Left ventricle myocardium superior (tissue), 1 donor: ENCODE measurements at regions not wholly inside any gene's neighbourhood (a gene's known extent, or its start where the extent isn't known, plus 50 kb on each side); places are given as distances from the start of the nearest gene placed in this dataset.
"Not testable (repeated sequence)": the region's sequence is repeated elsewhere in the genome, so short reads cannot be mapped to it uniquely, and the experiment has no call there.

Source experiments
- ATAC-seq: fragments of 200-7000 bp; cut with Tn5 transposase; one replicate; pipeline ENCODE4 v1.9.1; 2020; ENCODE audit warnings: mild to moderate bottlenecking, moderate library complexity
- DNase-seq: peaks from one replicate; pipeline ENCODE4 v3.0.0-alpha.2; 2020
- intact Hi-C: fragments of 100-400 bp; cut with micrococcal nuclease; formaldehyde crosslinking; loops from one replicate; pipeline ENCODE4 v1.11.0; 2022
- donor health status: DM: no; HTN: yes; CAD: no; lungs with severe emphysema.

DNA sequence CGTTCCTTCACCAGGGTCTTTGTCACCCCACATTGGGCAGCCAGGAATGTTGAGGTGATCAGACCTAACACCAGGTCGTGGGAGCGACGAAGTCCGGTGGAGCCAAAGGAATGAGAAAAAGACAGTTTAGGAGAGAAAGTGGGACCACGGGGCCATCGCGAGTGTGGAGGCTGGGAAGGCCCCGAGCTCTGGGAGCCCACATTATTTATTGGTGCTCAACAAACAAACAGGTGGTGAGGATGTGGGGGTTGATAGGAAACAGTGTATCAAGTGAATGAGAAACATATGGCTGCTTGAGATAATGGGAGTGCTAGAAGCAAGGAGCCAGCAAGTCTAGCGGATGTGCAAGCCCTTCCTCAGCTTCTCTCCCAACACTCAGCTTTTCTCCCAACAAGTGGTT, 287.1 kb upstream of the SGK1 start:
- ATAC-seq (no peak), DNase-seq (no peak)
- intact Hi-C loops = no loop called here

DNA sequence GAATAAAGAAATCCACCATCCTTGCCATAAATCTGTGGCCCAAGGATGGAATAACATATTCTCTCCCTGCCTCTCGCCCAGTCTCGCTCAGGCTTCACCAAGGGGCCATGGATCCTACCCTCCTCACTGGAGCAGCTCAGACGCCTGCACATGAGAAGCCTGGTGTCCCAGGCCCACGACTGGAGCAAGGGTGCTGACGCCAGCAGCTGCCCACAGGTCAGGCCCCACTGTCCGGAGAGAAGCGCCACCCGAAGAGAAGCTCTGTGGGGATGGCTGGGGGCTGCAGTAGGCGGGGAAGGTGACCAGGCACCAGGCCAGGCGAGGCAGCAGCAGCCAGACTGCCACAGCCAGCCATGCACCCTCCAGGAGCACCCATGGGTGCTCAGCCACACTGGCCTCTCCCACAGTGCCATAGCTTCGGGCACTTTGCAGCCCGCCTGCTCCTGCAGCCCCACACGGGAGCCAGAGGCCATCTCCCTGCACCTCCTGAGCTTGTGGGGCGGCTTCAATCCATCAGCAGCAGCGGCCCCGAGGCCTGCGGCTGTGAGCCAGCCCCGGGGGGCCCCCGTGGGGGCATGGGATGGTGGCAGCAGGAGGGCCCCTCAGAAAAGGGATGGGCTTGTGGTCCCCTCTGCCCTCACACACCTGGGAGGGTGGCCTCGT, 286.2 kb upstream of the SGK1 start:
- DNase-seq = no peak
- ATAC-seq = no peak
- intact Hi-C loops = no loop called here

GRCh38 chr6:134603561-134603960, 285.6 kb upstream of the SGK1 start:
- ATAC-seq = no peak
- intact Hi-C loops = no loop called here
- no peak for DNase-seq

DNA sequence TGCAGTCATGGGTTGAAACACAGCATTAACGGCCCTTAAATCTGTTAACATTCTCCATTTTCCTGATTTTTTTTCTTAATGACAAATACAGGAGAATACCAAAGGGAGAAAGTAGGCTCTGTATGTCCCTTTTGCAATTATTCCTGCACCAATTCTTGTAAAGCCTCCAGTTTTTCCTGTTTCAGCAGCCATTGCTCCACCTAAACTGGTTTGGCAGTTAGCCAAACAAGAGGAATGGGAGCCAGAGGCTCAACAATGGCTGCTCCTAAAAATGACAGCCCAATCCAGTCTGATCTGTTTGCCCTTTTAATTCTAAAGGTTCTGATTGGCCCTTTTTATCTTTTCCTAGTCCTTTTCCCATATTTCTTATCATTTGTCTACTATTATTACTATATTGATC, 284.2 kb upstream of the SGK1 start:
- intact Hi-C loops = no loop called here
- ATAC-seq (no peak), DNase-seq (no peak)

- ATAC-seq (no peak), DNase-seq (no peak)
- intact Hi-C loops = no loop called here
Measured at GRCh38 chr6:134600671-134601070, 282.8 kb upstream of the SGK1 start.

DNA sequence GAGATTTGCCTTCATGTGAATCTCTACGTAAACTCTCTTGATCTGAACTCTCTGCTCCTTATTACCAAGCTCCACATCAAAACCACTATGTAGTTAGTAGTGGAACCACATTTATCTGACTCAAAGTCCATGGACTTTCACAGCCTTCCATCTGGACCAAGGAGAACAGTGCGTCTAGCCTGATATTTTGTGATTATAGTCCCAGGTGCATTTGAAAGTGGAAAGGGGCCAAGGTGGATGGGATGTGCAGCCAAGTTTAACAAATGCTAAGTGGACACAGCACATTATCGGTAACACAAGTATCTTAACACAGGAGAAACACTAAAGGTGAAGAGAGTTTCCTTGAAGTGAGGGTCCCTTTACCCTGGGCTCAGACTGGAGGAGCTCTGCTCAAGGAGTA, 281.2 kb upstream of the SGK1 start:
- intact Hi-C loops = no loop called here
- DNase-seq = no peak
- ATAC-seq = no peak

- ATAC-seq = peak; percentile 96
- intact Hi-C loops = no loop called here
- DNase-seq = peak; percentile 29
Measured at GRCh38 chr6:134596191-134596590, 278.3 kb upstream of the SGK1 start.

- no peak for ATAC-seq
Measured at GRCh38 chr6:134594881-134595280, 277.0 kb upstream of the SGK1 start.

DNA sequence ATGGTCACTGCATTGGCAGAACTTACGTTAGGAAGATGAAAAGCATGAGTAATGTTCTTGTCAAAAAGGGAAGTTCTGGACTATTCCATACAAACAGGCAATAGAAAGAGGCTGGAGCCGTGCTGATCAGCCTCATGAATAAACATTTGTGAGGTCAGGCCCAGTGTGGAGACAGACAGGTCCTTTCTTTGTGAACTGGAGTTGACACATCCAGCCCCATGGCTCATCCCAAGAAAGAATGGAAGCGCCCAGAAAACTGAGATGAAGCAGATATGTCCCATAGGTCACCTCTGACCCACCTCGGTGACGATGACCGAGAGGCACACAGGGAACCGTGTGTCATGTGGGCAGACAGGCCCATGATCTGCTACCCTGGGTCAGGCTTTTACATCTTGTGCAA, 276.0 kb upstream of the SGK1 start:
- intact Hi-C loops = no loop called here
- ATAC-seq = no peak

More at GRCh38 chr6:134594881-134595280, 277.0 kb upstream of the SGK1 start:
- intact Hi-C loops = no loop called here
- no peak for DNase-seq

DNA sequence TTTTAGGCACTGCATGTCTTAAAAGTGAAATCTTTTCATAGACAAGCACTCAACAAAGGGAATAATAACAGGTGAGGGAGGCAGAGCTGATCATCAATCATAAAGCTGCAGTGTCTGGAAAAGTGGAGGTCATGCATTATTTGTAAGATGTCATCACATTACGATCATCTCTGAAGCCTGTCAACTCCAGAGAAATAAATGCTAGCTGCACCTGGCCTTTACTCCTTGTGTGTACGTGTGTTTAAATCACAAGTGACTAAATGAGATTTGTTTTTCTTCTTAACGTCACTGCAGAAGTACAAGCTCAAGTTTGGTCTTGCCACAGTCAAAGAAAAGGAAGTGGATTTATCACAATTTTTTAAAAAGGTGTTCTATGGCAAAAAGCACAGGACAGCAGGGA, 275.5 kb upstream of the SGK1 start:
- ATAC-seq (no peak), DNase-seq (no peak)
- intact Hi-C loops = no loop called here

More for the DNA sequence above, 276.0 kb upstream of the SGK1 start:
- DNase-seq = no peak

GRCh38 chr6:134593024-134593423, 275.1 kb upstream of the SGK1 start:
- ATAC-seq = no peak
- intact Hi-C loops = no loop called here
- DNase-seq = no peak

GRCh38 chr6:134590449-134590848, 272.5 kb upstream of the SGK1 start:
- no peak for DNase-seq
- intact Hi-C loops = no loop called here
- no peak for ATAC-seq

GRCh38 chr6:134590004-134590403, 272.1 kb upstream of the SGK1 start:
- intact Hi-C loops = no loop called here
- ATAC-seq (no peak), DNase-seq (no peak)

GRCh38 chr6:134589512-134589911, 271.6 kb upstream of the SGK1 start:
- intact Hi-C loops = no loop called here
- DNase-seq (no peak), ATAC-seq (no peak)

GRCh38 chr6:134588267-134588666, 270.4 kb upstream of the SGK1 start:
- DNase-seq (no peak), ATAC-seq (no peak)
- intact Hi-C loops = no loop called here

DNA sequence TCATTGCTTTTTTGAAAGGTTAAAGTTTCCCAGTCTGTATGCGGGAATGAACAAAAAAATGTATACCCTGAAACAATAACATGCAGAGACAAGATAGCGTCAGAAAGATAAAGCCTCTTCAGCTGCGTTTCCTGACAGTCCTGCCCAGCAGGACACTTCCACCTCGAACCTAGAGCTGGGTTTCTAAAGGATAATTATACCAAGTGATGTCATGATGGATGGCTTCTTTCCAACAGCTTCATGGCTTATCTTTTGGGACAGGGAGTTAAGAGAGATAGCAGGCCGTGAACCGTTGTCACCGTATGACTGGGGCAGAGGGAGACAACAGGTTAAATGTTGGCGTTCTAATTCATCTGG, 267.6 kb upstream of the SGK1 start:
- intact Hi-C loops = no loop called here
- ATAC-seq (peak; percentile 40), DNase-seq (no peak)

DNA sequence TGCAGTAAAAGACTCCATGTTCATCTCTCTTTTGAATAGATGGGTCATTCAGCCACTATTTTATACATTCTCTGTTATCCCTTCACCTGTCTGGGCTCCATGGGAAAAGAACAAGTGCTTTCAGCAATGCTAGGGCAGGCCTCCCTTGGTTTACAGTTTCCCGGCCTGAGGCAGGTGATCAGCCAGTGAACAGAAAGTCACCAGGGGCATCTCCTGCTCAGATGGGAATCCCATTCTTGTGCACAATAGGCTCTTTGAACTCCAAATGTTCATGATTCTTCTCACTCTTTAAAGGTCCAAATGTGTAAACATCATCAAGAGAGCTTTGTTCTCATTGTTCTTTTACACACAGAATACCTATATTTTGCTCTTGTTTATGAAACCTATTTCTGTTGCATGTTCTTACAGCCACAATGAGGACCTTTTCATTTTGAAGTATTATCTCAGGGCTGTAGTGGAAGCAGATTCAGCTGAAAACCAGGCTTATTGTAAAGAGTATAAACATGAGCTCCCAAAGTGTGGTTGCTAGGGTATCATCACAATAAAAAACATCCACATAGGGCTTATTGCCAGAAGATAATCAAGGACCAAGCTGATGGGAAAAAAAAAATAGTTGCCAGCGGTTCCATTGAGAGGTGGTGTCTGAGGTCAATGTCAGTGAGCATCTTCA, 267.1 kb upstream of the SGK1 start:
- intact Hi-C loops = no loop called here
- DNase-seq (no peak), ATAC-seq (peak; percentile 19)

DNA sequence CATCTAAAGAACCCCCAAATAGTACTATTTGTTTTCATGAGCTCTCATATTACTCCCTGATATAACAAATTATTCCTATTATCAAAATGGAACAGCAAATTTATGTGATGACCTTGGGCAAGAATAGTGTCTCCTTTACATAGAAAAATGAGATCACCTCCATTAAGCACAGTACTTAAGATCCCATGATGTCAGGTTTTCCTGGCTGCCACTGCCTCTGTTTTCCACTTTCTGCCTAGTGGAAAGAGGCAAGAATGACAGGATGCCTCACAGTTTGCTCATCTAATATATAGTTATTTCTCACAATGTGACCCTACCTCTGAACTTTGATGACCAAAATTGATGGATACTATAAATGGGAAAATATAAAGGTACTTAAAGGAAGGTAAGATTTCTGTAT, 260.1 kb upstream of the SGK1 start:
- DNase-seq (no peak), ATAC-seq (peak; percentile 77)
- intact Hi-C loops = no loop called here

- intact Hi-C loops = no loop called here
- DNase-seq = no peak
- no peak for ATAC-seq
Measured at GRCh38 chr6:134575221-134575620, 257.3 kb upstream of the SGK1 start.

DNA sequence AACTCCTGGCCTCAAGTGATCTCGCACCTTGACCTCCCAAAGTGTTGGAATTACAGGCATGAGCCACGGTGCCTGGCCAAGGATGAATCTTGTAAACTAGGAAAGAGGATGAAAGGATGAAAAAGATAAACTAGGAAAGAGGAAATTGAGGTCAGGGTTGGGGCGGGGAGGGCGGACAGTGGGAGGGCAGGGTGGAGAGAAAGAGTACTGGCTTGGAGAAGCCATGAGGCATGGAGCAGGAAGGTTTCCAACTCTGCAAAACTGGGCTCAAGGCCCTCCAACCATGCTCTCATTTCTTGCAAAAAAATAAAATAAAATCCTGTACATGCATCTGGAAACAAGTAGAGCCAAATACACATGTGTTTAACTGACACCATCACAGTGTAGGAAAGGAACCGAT, 256.6 kb upstream of the SGK1 start:
- intact Hi-C loops = no loop called here
- DNase-seq = no peak
- no peak for ATAC-seq

- DNase-seq, intact Hi-C loops, ATAC-seq: not testable (repeated sequence)
Measured at GRCh38 chr6:134569996-134570395, 252.1 kb upstream of the SGK1 start.
